ENCODE measurements at regions not wholly inside any gene's neighbourhood (a gene's known extent, or its start where the extent isn't known, plus 50 kb on each side); places are given as distances from the start of the nearest gene placed in this dataset.

DNA sequence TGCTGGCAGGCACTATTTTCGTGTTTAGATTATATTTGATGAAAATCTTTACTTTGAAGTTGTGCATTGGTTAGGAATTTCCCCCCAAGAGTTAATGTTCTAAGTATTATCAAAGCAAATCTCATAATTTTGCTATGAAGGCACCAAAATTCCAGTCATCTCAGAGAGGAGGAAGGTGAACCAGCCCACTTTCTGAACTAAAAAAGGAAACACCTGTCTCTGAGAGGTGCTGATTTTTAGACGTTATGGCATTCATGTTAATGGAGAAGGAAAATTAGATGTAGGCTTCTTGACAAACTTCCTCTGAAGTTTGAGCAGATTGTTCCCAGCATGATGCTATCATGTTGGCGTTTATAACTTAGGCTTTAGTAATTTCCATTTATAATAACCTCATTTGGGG is 432.9 kb upstream of the ACTBL2 start:
- Histone ChIP-seq H3K27ac (ENCODE audit: low read depth in 1 of 2, low read length in 2 of 2) (no peak overlapping the region), H3K4me3 (ENCODE audit: low read depth in 1 of 3, low read length in 3 of 3) (no peak overlapping the region), H3K36me3 (ENCODE audit: control insufficient read depth in 4 of 4, insufficient read depth in 3 of 4, low read depth in 1 of 4, low read length in 3 of 4) (no peaks in the 10 kb centered on the region), H3K4me1 (ENCODE audit: control insufficient read depth in 4 of 4, insufficient read depth in 4 of 4, low read length in 3 of 4) (no peaks in the 10 kb centered on the region), H3K27me3 (ENCODE audit: control insufficient read depth in 4 of 4, insufficient read depth in 4 of 4, low read length in 3 of 4) (no peaks in the 10 kb centered on the region), H3K9ac (ENCODE audit: low read depth in 1 of 2, low read length in 2 of 2) (no peak overlapping the region), H3K9me3 (ENCODE audit: control insufficient read depth in 4 of 4, low read length in 3 of 4) (no peaks in the 10 kb centered on the region)
- 55% methylated on average over 3 of the region's 3 CpGs for WGBS
- TF ChIP-seq FOXA2 (IDR thresholded peaks at IDR 0.05) (no peak), FOXA1 (IDR thresholded peaks at IDR 0.05) (no peak)
- TF ChIP-seq, protein P1, sequence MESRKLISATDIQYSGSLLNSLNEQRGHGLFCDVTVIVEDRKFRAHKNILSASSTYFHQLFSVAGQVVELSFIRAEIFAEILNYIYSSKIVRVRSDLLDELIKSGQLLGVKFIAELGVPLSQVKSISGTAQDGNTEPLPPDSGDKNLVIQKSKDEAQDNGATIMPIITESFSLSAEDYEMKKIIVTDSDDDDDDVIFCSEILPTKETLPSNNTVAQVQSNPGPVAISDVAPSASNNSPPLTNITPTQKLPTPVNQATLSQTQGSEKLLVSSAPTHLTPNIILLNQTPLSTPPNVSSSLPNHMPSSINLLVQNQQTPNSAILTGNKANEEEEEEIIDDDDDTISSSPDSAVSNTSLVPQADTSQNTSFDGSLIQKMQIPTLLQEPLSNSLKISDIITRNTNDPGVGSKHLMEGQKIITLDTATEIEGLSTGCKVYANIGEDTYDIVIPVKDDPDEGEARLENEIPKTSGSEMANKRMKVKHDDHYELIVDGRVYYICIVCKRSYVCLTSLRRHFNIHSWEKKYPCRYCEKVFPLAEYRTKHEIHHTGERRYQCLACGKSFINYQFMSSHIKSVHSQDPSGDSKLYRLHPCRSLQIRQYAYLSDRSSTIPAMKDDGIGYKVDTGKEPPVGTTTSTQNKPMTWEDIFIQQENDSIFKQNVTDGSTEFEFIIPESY (IDR thresholded peaks at IDR 0.05) = no peak
- no peak for DNase-seq (ENCODE audit: low spot score)

DNA sequence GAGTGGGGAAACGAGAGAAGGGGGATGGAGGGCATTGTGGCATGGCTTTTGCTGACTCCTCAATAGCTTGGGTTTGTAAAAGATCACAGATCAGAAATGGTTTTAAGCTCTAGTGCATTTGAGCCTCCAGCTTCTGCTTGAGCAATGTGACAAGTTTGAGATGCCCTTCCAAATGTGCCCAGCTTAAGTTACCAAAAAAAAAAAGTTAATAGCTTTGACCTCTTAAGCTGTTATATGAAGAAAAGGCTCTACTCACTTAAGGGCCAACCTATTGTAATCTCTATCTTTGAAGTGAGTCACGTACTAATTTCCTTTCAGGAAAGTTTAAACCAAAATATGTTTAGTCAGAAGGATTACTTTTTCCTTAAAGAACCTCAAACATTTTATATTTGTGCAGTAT is 428.8 kb upstream of the ACTBL2 start:
- H3K4me3 ChIP-seq (ENCODE audit: low read depth in 1 of 3, low read length in 3 of 3) = no peak overlapping the region
- H3K27ac ChIP-seq (ENCODE audit: low read depth in 1 of 2, low read length in 2 of 2) = no peak overlapping the region
- no peak for DNase-seq (ENCODE audit: low spot score)
- H3K9me3 ChIP-seq (ENCODE audit: control insufficient read depth in 4 of 4, low read length in 3 of 4) = no peaks in the 10 kb centered on the region
- no peaks in the 10 kb centered on the region for H3K27me3 ChIP-seq (ENCODE audit: control insufficient read depth in 4 of 4, insufficient read depth in 4 of 4, low read length in 3 of 4)
- no peak overlapping the region for H3K9ac ChIP-seq (ENCODE audit: low read depth in 1 of 2, low read length in 2 of 2)
- WGBS = 73% methylated on average over 2 of the region's 2 CpGs
- H3K36me3 ChIP-seq (ENCODE audit: control insufficient read depth in 4 of 4, insufficient read depth in 3 of 4, low read depth in 1 of 4, low read length in 3 of 4) = no peaks in the 10 kb centered on the region
- no peaks in the 10 kb centered on the region for H3K4me1 ChIP-seq (ENCODE audit: control insufficient read depth in 4 of 4, insufficient read depth in 4 of 4, low read length in 3 of 4)
- TF ChIP-seq SP1 (IDR thresholded peaks at IDR 0.05) (no peak), JUND (IDR thresholded peaks at IDR 0.05) (no peak), RXRA (IDR thresholded peaks at IDR 0.05) (no peak), RAD21 (IDR thresholded peaks at IDR 0.05) (no peak), HNF4G (IDR thresholded peaks at IDR 0.05) (no peak), FOXA1 (IDR thresholded peaks at IDR 0.05) (no peak), TAF1 (conservative IDR thresholded peaks at IDR 0.05) (no peak), FOXA2 (IDR thresholded peaks at IDR 0.05) (no peak), NR2F2 (IDR thresholded peaks at IDR 0.05) (no peak), GABPA (IDR thresholded peaks at IDR 0.05 in 1 of 2, conservative IDR thresholded peaks at IDR 0.05 in 1 of 2) (no peak), HNF4A (conservative IDR thresholded peaks at IDR 0.05) (no peak), EGR1 (IDR thresholded peaks at IDR 0.05; ENCODE audit: low read depth in 2 of 2) (no peak), YY1 (IDR thresholded peaks at IDR 0.05) (no peak)
- TF ChIP-seq, protein P2, sequence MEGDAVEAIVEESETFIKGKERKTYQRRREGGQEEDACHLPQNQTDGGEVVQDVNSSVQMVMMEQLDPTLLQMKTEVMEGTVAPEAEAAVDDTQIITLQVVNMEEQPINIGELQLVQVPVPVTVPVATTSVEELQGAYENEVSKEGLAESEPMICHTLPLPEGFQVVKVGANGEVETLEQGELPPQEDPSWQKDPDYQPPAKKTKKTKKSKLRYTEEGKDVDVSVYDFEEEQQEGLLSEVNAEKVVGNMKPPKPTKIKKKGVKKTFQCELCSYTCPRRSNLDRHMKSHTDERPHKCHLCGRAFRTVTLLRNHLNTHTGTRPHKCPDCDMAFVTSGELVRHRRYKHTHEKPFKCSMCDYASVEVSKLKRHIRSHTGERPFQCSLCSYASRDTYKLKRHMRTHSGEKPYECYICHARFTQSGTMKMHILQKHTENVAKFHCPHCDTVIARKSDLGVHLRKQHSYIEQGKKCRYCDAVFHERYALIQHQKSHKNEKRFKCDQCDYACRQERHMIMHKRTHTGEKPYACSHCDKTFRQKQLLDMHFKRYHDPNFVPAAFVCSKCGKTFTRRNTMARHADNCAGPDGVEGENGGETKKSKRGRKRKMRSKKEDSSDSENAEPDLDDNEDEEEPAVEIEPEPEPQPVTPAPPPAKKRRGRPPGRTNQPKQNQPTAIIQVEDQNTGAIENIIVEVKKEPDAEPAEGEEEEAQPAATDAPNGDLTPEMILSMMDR (IDR thresholded peaks at IDR 0.05; ENCODE audit: low read depth, low read length, missing input control) = no peak
- TF ChIP-seq, protein P1 (IDR thresholded peaks at IDR 0.05) = no peak
- TF ChIP-seq, protein P3, sequence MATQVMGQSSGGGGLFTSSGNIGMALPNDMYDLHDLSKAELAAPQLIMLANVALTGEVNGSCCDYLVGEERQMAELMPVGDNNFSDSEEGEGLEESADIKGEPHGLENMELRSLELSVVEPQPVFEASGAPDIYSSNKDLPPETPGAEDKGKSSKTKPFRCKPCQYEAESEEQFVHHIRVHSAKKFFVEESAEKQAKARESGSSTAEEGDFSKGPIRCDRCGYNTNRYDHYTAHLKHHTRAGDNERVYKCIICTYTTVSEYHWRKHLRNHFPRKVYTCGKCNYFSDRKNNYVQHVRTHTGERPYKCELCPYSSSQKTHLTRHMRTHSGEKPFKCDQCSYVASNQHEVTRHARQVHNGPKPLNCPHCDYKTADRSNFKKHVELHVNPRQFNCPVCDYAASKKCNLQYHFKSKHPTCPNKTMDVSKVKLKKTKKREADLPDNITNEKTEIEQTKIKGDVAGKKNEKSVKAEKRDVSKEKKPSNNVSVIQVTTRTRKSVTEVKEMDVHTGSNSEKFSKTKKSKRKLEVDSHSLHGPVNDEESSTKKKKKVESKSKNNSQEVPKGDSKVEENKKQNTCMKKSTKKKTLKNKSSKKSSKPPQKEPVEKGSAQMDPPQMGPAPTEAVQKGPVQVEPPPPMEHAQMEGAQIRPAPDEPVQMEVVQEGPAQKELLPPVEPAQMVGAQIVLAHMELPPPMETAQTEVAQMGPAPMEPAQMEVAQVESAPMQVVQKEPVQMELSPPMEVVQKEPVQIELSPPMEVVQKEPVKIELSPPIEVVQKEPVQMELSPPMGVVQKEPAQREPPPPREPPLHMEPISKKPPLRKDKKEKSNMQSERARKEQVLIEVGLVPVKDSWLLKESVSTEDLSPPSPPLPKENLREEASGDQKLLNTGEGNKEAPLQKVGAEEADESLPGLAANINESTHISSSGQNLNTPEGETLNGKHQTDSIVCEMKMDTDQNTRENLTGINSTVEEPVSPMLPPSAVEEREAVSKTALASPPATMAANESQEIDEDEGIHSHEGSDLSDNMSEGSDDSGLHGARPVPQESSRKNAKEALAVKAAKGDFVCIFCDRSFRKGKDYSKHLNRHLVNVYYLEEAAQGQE (IDR thresholded peaks at IDR 0.05) = no peak
- TF ChIP-seq, protein P4, sequence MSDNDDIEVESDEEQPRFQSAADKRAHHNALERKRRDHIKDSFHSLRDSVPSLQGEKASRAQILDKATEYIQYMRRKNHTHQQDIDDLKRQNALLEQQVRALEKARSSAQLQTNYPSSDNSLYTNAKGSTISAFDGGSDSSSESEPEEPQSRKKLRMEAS (IDR thresholded peaks at IDR 0.05) = no peak
- TF ChIP-seq, protein P5, sequence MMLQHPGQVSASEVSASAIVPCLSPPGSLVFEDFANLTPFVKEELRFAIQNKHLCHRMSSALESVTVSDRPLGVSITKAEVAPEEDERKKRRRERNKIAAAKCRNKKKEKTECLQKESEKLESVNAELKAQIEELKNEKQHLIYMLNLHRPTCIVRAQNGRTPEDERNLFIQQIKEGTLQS (IDR thresholded peaks at IDR 0.05) = no peak

Measured in liver (tissue), 8 donors.